Smooth muscle cell (in vitro differentiated cells): ENCODE measurements at regions not wholly inside any gene's neighbourhood (a gene's known extent, or its start where the extent isn't known, plus 50 kb on each side); places are given as distances from the start of the nearest gene placed in this dataset.

Source experiments
- DNase-seq: peaks from one replicate; lab custom pipeline; 2025; ENCODE audit not compliant: unreplicated experiment; lab: John Stamatoyannopoulos, UW
- H2AFZ ChIP-seq: fragments of 200-600 bp; sonication (generic); 2 replicates; pipeline ENCODE4 v1.6.0; 2016; ENCODE audit warnings: antibody characterized with exemption, low read depth, mild to moderate bottlenecking
- H3F3A ChIP-seq: fragments of 200-600 bp; sonication (generic); 2 replicates; pipeline ENCODE4 v1.6.0; 2017; ENCODE audit warnings: antibody characterized with exemption, low read depth
- H3K27ac ChIP-seq: fragments of 200-600 bp; sonication (generic); 2 replicates; pipeline ENCODE4 v1.5.1; 2016; ENCODE audit warnings: low read depth, mild to moderate bottlenecking
- H3K27me3 ChIP-seq: fragments of 200-600 bp; sonication (generic); 2 replicates; pipeline ENCODE4 v1.6.1; 2016; ENCODE audit warnings: low read depth, mild to moderate bottlenecking
- H3K36me3 ChIP-seq: fragments of 200-600 bp; sonication (generic); 2 replicates; pipeline ENCODE4 v1.5.1; 2016; ENCODE audit warnings: low read depth
- H3K4me1 ChIP-seq: fragments of 200-600 bp; sonication (generic); 2 replicates; pipeline ENCODE4 v1.5.1; 2016; ENCODE audit warnings: low read depth
- H3K4me2 ChIP-seq: fragments of 200-600 bp; sonication (generic); 2 replicates; pipeline ENCODE4 v1.6.0; 2016; ENCODE audit warnings: mild to moderate bottlenecking
- H3K4me3 ChIP-seq: fragments of 200-600 bp; sonication (generic); 2 replicates; pipeline ENCODE4 v1.5.1; 2016; ENCODE audit warnings: mild to moderate bottlenecking
- H3K79me2 ChIP-seq: fragments of 200-600 bp; sonication (generic); 2 replicates; pipeline ENCODE4 v1.6.0; 2016; ENCODE audit warnings: low read depth, mild to moderate bottlenecking
- H3K9ac ChIP-seq: fragments of 200-600 bp; sonication (generic); 2 replicates; pipeline ENCODE4 v1.6.0; 2016; ENCODE audit warnings: low read depth
- H3K9me3 ChIP-seq: fragments of 200-600 bp; sonication (generic); replicated peaks from 2 replicates; pipeline ENCODE4 v1.5.1; 2016; ENCODE audit warnings: low read depth
- H4K20me1 ChIP-seq: fragments of 200-600 bp; sonication (generic); 2 replicates; pipeline ENCODE4 v1.6.0; 2016; ENCODE audit warnings: low read depth
- CTCF ChIP-seq: fragments of 200-600 bp; sonication (generic); IDR thresholded peaks from 2 replicates; pipeline ENCODE4 v1.5.1; 2017; ENCODE audit warnings: borderline replicate concordance, mild to moderate bottlenecking, antibody characterized with exemption; ENCODE audit not compliant: insufficient read depth, poor library complexity, severe bottlenecking
- WGBS: methylation state at CpG from one replicate; pipeline ENCODE4 v1.1.7; 2016; ENCODE audit warnings: low lambda C conversion rate; 5-methylcytosine and 5-hydroxymethylcytosine counted together

DNA sequence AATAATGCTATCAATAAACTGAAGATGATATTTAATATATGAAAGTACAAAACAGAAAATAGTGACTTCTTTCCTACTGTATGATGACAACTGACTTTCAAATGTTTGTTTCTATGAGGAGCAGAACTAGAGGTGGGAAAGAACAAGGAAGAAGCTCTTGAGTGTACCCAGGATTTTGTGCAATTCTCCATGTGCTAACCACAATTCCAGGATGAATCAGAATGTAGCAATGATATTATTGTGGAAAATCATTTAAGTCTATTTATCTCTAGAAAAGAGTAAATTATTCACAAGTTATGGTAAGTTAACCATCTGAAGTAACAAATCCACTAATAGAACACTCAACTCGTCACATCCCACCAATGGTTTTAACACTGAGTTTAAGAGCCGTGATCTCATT lies 324.1 kb upstream of the EMCN start:
- Histone ChIP-seq H3K36me3 (no peaks in the 10 kb centered on the region), H3K9me3 (no peaks in the 10 kb centered on the region), H4K20me1 (no peaks in the 10 kb centered on the region), H3K27ac (no peak overlapping the region), H3K4me1 (no peaks in the 10 kb centered on the region), H3K27me3 (no peaks in the 10 kb centered on the region), H3K79me2 (no peaks in the 10 kb centered on the region), H3K4me3 (no peak overlapping the region), H3F3A (no peaks in the 10 kb centered on the region), H2AFZ (no peak overlapping the region), H3K9ac (no peak overlapping the region), H3K4me2 (no peak overlapping the region)
- WGBS = 88% methylated on average over 2 of the region's 2 CpGs
- no peak for DNase-seq
- TF ChIP-seq CTCF = no peak

DNA sequence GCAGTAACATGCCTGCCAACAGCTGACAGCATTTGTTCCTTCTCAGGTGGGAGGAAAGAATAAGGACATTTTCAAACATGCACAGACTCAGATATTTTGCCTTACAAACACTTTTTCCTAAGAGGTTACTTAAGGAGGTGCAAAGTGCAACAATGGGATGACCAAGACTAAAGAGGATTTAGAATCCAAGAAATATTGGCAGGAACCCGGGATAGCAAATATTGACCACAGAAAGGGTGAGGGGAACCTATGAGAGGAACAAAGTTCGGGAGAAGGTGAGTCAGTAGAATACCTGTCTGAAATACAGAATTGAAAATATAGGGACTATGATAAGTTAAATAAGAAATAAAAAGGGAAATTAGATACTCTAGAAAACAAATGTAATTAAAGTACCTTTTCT lies 321.9 kb upstream of the EMCN start:
- Histone ChIP-seq H3F3A (no peaks in the 10 kb centered on the region), H3K79me2 (no peaks in the 10 kb centered on the region), H3K4me1 (no peaks in the 10 kb centered on the region), H4K20me1 (no peaks in the 10 kb centered on the region), H3K27ac (no peak overlapping the region), H3K9me3 (no peaks in the 10 kb centered on the region), H3K27me3 (no peaks in the 10 kb centered on the region), H2AFZ (no peak overlapping the region), H3K4me3 (no peak overlapping the region), H3K4me2 (no peak overlapping the region), H3K9ac (no peak overlapping the region), H3K36me3 (no peaks in the 10 kb centered on the region)
- TF ChIP-seq CTCF = no peak
- 100% methylated on average over 2 of the region's 2 CpGs for WGBS
- no peak for DNase-seq

GRCh38 chr4:100838286-100838685 lies 320.5 kb upstream of the EMCN start:
- no peak for TF ChIP-seq CTCF
- 90% methylated on average over 1 of the region's 1 CpG for WGBS

GRCh38 chr4:100836929-100837328 lies 319.1 kb upstream of the EMCN start:
- Histone ChIP-seq H3K4me2 (no peak overlapping the region), H4K20me1 (no peaks in the 10 kb centered on the region), H3K4me1 (no peaks in the 10 kb centered on the region), H3F3A (no peaks in the 10 kb centered on the region), H2AFZ (no peak overlapping the region), H3K27ac (no peak overlapping the region), H3K9me3 (no peaks in the 10 kb centered on the region), H3K36me3 (no peaks in the 10 kb centered on the region), H3K9ac (no peak overlapping the region), H3K27me3 (no peaks in the 10 kb centered on the region), H3K4me3 (no peak overlapping the region), H3K79me2 (no peaks in the 10 kb centered on the region)
- 67% methylated on average over 1 of the region's 1 CpG for WGBS
- no peak for DNase-seq
- TF ChIP-seq CTCF = no peak

More at GRCh38 chr4:100838286-100838685, 320.5 kb upstream of the EMCN start:
- H3K36me3 ChIP-seq = no peaks in the 10 kb centered on the region
- no peaks in the 10 kb centered on the region for H3K79me2 ChIP-seq
- no peaks in the 10 kb centered on the region for H4K20me1 ChIP-seq
- H3K9ac ChIP-seq = no peak overlapping the region
- H3K4me2 ChIP-seq = no peak overlapping the region
- no peak overlapping the region for H3K27ac ChIP-seq
- no peaks in the 10 kb centered on the region for H3K4me1 ChIP-seq
- H3F3A ChIP-seq = no peaks in the 10 kb centered on the region
- H2AFZ ChIP-seq = no peak overlapping the region
- DNase-seq = no peak
- no peaks in the 10 kb centered on the region for H3K27me3 ChIP-seq
- H3K4me3 ChIP-seq = no peak overlapping the region
- no peaks in the 10 kb centered on the region for H3K9me3 ChIP-seq
